Muscle layer of duodenum (tissue), 2 donors: ENCODE measurements at regions not wholly inside any gene's neighbourhood (a gene's known extent, or its start where the extent isn't known, plus 50 kb on each side); places are given as distances from the start of the nearest gene placed in this dataset.

Experiments used
- H3K27ac ChIP-seq: one replicate; pipeline ENCODE4 v1.7.0; 2013; ENCODE audit warnings: mild to moderate bottlenecking, low read length
- H3K27me3 ChIP-seq: one replicate; pipeline ENCODE4 v1.7.0; 2013; ENCODE audit warnings: low read depth, mild to moderate bottlenecking, control low read depth, low read length
- H3K36me3 ChIP-seq, 2 donors: one replicate each; pipeline ENCODE4 v1.7.0; 2013; ENCODE audit warnings: low read length in 2 of 2, control low read depth in 1 of 2, mild to moderate bottlenecking in 1 of 2; ENCODE audit not compliant: insufficient read depth in 2 of 2, control insufficient read depth in 1 of 2
- H3K4me1 ChIP-seq, 2 donors: one replicate each; pipeline ENCODE4 v1.7.0; 2013; ENCODE audit warnings: low read length in 2 of 2, mild to moderate bottlenecking in 2 of 2, control low read depth in 1 of 2, moderate library complexity in 1 of 2; ENCODE audit not compliant: insufficient read depth in 2 of 2, control insufficient read depth in 1 of 2
- H3K4me3 ChIP-seq, 2 donors: one replicate each; pipeline ENCODE4 v1.7.0; 2013; ENCODE audit warnings: low read length in 2 of 2, low read depth in 1 of 2, mild to moderate bottlenecking in 1 of 2
- H3K9me3 ChIP-seq, 2 donors: one replicate each; pipeline ENCODE4 v1.7.0; 2013; ENCODE audit warnings: low read length in 2 of 2, control low read depth in 1 of 2, mild to moderate bottlenecking in 1 of 2; ENCODE audit not compliant: control insufficient read depth in 1 of 2
- donor health status: healthy.

DNA sequence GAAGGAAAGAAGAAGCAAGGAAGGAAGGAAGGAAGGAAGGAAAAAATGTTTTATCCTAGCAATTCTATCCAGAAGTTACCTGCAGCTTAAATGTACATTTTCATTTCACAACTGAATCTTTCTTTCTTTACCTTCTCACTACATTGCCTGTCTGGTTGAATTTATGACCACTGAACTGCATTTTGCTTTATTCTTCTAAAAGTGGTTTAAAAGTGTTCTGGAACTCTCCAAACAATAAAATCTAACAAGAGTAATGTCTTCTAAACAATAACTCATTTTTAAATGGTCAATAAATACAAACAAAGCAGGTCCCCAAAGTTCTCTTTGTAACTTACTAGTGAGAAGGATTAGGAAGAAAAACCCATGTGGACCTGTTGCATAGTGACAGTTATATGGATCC is 587.5 kb upstream of the NEGR1 start:
- Histone ChIP-seq H3K36me3 (no peaks in the 10 kb centered on the region), H3K27ac (no peak overlapping the region), H3K4me1 (no peaks in the 10 kb centered on the region), H3K9me3 (no peaks in the 10 kb centered on the region), H3K27me3 (no peaks in the 10 kb centered on the region), H3K4me3 (no peak overlapping the region)

DNA sequence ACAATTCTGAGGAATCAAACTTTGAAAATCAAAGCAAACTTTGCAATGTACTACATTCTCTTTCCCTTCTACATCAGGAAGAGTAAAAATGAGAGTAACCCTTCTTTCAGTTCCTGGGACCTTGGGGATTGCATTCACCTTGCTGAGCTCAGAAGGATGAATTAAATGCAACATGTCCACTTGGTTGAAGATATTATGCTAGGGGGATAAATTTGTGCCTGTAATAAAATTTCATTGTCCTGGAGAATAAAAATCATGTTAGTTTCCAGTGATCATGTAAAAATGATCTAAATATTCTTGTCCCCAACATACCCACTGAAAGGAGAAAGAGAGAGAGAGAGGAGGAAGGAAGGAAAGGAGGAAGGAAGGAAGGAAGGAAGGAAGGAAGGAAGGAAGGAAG is 587.1 kb upstream of the NEGR1 start:
- Histone ChIP-seq H3K9me3 (no peaks in the 10 kb centered on the region), H3K27ac (no peak overlapping the region), H3K36me3 (no peaks in the 10 kb centered on the region), H3K27me3 (no peaks in the 10 kb centered on the region), H3K4me1 (no peaks in the 10 kb centered on the region), H3K4me3 (no peak overlapping the region)

DNA sequence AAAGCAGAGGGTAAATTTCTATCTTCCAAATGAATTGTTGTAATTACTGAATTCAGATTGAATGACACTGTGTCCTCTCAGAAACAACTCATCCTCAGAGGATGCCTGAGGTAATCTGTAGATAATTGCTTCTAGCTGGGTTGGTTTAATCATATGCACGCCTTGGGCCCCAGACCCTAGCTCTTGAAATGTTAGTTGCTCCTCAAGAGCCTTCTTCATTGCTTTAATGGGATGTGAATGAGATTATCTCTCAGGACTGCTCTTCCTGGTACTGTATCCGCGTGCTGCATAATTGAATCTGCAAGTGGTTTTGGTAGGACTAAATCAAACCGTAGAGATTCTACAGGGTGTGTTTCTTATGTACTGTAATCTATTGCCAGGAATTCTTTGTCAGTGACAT is 569.3 kb upstream of the NEGR1 start:
- H3K4me3 ChIP-seq: no peak overlapping the region
- H3K27ac ChIP-seq: no peak overlapping the region
- no peaks in the 10 kb centered on the region for H3K36me3 ChIP-seq
- H3K4me1 ChIP-seq: no peaks in the 10 kb centered on the region
- no peaks in the 10 kb centered on the region for H3K27me3 ChIP-seq
- H3K9me3 ChIP-seq: no peaks in the 10 kb centered on the region

DNA sequence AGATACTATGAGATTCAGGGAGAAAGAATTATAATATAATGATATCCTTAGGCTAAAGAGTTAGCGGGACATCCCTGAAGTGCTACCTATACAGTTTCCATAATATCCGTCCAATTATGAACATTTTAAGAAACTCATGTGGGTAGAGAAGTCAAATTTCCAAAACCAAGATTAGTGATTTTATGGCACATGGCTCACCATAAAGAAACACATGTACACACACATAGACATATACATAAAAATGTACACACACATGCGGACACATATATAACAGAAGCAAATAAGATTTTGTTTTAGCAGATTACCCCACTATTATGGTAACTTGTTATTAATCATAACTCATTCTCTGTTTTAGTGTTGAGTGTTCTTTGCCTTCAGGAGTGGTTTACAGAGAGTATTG is 566.7 kb upstream of the NEGR1 start:
- Histone ChIP-seq H3K4me1 (no peaks in the 10 kb centered on the region), H3K4me3 (no peak overlapping the region), H3K27ac (no peak overlapping the region), H3K27me3 (no peaks in the 10 kb centered on the region), H3K9me3 (no peaks in the 10 kb centered on the region), H3K36me3 (no peaks in the 10 kb centered on the region)

DNA sequence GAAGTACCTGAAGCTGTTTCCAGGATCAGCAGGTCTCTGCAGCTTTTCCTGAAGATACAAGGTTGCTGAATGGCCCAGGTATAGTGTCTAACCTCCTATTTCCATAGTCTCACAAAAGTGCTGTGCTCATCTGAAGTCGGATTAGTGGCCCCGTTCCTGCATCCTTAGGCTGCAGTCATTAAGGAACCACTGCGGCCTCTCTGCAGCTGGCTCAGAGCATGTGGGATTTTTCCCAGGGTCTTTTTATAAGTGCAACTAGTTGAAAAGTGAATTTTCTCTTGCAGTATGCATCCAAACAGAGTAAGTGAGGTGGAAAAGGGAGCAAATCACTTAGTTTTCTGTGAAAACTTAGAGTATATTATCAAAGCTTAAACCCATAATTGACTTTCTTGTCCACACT is 565.3 kb upstream of the NEGR1 start:
- Histone ChIP-seq H3K27me3 (no peaks in the 10 kb centered on the region), H3K9me3 (no peaks in the 10 kb centered on the region), H3K4me1 (no peaks in the 10 kb centered on the region), H3K4me3 (no peak overlapping the region), H3K27ac (no peak overlapping the region), H3K36me3 (no peaks in the 10 kb centered on the region)

DNA sequence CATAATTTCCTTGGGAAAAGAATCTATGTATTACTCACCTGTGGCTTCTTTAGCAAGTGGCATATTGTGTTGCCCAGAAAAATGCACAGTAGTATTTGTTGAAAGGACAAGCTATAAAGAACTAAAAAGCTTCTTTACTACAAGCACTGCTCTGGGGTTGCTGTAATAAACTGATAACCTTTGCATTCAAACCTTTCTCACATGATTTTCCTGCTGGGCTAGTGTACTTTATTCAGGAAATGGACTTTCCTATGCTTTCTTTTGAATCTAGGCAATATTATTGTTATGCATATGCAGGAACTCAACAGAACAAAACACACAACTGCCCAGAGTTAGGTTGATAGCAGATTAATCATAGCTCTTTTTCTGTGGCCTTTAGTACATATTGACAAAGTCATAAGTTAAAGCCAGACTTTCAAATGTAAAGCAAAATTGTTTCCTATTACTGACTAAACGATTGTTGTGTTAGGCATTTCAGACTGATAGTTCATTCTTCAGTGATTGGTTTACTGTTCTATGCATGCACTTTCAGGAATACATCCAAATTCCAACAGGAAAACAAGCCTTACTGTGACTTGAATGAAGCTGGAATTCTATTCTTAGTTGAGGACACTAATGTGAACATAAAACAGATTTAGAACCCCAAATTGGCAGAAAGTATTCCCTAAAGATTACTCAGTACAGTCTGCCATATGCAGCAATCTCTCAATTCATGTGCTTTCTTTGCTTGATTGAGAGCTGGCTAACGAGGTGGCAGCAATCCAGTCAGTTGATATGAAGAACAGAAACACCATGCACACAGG is 564.3 kb upstream of the NEGR1 start:
- Histone ChIP-seq H3K27me3 (no peaks in the 10 kb centered on the region), H3K9me3 (no peaks in the 10 kb centered on the region), H3K27ac (no peak overlapping the region), H3K36me3 (no peaks in the 10 kb centered on the region), H3K4me3 (no peak overlapping the region), H3K4me1 (no peaks in the 10 kb centered on the region)

DNA sequence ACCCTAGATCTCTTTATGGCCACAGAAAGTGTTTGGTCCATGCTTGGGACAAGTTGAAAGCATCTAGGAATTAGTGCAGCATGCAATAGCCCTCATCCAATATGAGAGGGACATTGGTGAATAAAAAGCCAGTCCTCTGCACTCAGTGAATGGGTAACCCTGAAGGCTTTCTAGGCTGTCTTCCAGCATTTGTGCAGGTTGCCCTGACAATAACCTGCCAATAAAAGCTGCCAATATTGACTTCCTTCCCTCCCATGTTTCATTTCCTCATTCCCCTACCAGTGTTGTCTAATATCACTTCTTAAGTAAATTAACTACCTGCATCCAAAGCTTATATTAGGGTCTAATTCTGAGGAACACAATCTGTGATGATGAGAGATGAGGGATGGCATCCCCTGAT is 563.6 kb upstream of the NEGR1 start:
- Histone ChIP-seq H3K27ac (no peak overlapping the region), H3K36me3 (no peaks in the 10 kb centered on the region), H3K4me1 (no peaks in the 10 kb centered on the region), H3K27me3 (no peaks in the 10 kb centered on the region), H3K4me3 (no peak overlapping the region), H3K9me3 (no peaks in the 10 kb centered on the region)

DNA sequence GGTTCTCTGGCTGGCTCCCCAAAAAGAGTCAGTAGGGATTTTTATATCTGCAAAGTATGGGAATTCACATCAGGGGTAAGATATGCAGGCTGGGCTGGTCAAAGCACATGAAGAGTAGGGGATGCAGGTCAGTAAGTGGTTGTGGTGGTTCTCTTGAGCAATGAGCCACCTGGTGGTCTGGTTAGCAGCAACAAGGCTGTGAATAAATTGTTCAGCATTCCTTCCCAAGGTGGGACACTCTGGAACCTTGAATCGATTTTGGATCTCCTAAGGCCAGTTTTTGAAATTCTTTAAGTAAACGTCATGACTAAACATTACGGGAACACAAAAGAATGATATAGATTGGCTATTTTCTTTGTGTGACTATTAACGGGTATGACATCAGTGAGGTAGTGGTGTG is 563.0 kb upstream of the NEGR1 start:
- H3K4me1 ChIP-seq: no peaks in the 10 kb centered on the region
- H3K9me3 ChIP-seq: no peaks in the 10 kb centered on the region
- no peak overlapping the region for H3K4me3 ChIP-seq
- no peaks in the 10 kb centered on the region for H3K36me3 ChIP-seq
- no peak overlapping the region for H3K27ac ChIP-seq
- H3K27me3 ChIP-seq: no peaks in the 10 kb centered on the region

DNA sequence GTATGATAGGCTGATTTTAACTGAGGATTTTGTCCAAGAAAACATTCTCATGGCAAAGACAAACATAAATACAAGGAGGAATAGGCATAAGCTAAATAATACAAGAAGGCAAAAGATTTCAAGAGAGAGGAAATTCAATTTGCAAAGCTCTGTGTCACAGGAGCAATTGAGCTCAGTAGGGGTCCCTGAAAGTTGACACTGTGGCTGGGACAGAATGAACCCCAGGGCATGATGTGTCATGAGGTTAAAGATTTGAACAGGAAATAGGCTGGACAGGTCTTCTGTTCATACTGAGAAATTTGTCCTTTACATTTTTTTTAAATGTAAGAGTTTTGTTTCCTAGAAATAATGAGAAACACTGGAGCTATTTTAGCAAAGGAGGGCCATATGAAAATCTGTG is 555.4 kb upstream of the NEGR1 start:
- H3K4me1 ChIP-seq: no peaks in the 10 kb centered on the region
- no peaks in the 10 kb centered on the region for H3K36me3 ChIP-seq
- no peak overlapping the region for H3K4me3 ChIP-seq
- no peak overlapping the region for H3K27ac ChIP-seq
- peaks cover 0 to 6% of the 10 kb centered on the region in 2 donors for H3K9me3 ChIP-seq
- H3K27me3 ChIP-seq: no peaks in the 10 kb centered on the region

DNA sequence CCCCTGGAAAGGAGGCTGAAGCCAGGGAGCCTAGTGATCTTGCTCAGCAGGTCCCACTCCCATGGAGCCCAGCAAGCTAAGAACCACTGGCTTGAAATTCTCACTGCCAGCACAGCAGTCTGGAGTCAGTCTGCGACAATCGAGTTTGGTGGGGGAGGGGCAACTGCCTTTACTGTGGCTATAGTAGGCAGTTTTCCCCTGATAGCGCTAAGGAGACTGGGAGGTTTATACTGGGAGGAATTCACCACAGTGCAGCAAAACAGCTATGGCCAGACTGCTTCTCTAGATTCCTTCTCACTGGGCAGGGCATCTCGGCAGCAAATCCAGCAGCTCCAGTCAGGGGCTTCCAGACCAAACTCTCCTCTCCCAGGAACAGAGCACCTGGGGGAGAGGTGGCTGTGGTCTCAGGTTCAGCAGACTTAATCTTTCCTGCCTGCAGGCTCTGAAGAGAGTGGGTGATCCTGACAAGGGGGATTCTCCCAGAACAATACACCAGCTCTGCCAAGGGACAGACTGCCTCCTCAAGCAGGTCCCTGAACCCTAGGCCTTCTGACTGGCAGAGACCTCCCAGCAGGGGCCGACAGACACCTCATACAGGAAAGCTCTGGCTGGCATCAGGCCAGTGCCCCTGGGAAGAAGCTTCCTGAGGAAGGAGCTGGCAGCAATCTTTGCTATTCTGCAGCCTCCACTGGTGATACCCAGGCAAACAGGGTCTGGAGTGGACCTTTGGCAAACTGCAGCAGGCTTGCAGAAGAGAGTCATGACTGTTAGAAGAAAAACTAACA is 548.5 kb upstream of the NEGR1 start:
- Histone ChIP-seq H3K4me3 (no peak overlapping the region), H3K9me3 (peaks cover 0 to 20% of the 10 kb centered on the region in 2 donors), H3K27me3 (no peaks in the 10 kb centered on the region), H3K36me3 (no peaks in the 10 kb centered on the region), H3K27ac (no peak overlapping the region), H3K4me1 (no peaks in the 10 kb centered on the region)

DNA sequence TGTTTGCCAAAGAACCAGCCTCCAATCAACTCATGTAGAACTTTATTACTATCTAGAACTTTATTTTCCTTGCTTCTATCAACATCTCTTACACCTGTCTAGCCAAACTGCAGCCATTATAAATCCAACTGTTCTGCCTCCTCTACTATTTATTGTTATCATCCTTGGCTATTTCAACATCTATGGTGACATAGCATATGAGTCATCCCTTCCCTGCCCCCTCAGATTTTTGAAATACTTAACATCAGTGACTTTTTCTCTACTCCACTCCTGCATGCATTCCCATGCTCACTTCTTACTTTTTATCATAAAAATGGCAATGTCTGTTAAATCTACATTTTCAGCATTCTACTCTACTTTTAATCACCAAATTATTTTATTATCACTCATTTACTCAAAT is 544.9 kb upstream of the NEGR1 start:
- H3K36me3 ChIP-seq: no peaks in the 10 kb centered on the region
- H3K9me3 ChIP-seq: peaks cover 0 to 13% of the 10 kb centered on the region in 2 donors
- no peaks in the 10 kb centered on the region for H3K4me1 ChIP-seq
- H3K27me3 ChIP-seq: no peaks in the 10 kb centered on the region
- H3K27ac ChIP-seq: no peak overlapping the region
- no peak overlapping the region for H3K4me3 ChIP-seq
